Prostate gland (tissue), 2 donors: ENCODE measurements at regions not wholly inside any gene's neighbourhood (a gene's known extent, or its start where the extent isn't known, plus 50 kb on each side); places are given as distances from the start of the nearest gene placed in this dataset.

Experiments used
- POLR2AphosphoS5 ChIP-seq: sonication (generic); formaldehyde crosslinking; IDR thresholded peaks from one replicate; pipeline ENCODE4 v1.6.1; 2017; ENCODE audit warnings: antibody characterized with exemption
- TF ChIP-seq, protein P1 (sequence below), 4 experiments: fragments of 200-600 bp in 2 of 4; fragments of 450-650 bp in 2 of 4; sonication (generic) in 2 of 4; IDR thresholded peaks; 1 replicate in 3 of 4; 2 replicates in 1 of 4; pipeline ENCODE4 v1.5.1; 2016 to 2019; ENCODE audit warnings: antibody characterized with exemption in 4 of 4, mild to moderate bottlenecking in 2 of 4, moderate library complexity in 2 of 4

DNA sequence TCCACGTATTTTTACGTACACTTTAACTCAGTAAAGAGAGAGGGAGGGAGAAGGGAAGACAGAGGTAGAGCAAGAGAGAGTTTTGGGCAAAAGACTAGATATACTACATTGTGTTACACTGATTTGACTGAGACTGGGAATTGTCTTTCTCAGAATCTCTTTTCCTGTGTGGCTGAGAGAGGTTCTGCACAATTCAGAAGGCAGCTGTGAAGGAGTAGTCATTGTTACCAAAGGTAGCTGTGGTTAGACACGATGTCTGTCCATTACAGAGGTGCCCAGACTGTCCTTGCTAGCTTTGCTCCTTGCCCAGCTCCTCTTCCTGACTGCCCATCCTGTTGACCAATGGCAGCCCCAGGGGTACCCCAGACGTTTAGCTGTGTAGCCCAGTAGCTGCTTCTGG lies 577.5 kb upstream of the CBLB start:
- TF ChIP-seq POLR2AphosphoS5 = peak; percentile 43
- TF ChIP-seq, protein P1, sequence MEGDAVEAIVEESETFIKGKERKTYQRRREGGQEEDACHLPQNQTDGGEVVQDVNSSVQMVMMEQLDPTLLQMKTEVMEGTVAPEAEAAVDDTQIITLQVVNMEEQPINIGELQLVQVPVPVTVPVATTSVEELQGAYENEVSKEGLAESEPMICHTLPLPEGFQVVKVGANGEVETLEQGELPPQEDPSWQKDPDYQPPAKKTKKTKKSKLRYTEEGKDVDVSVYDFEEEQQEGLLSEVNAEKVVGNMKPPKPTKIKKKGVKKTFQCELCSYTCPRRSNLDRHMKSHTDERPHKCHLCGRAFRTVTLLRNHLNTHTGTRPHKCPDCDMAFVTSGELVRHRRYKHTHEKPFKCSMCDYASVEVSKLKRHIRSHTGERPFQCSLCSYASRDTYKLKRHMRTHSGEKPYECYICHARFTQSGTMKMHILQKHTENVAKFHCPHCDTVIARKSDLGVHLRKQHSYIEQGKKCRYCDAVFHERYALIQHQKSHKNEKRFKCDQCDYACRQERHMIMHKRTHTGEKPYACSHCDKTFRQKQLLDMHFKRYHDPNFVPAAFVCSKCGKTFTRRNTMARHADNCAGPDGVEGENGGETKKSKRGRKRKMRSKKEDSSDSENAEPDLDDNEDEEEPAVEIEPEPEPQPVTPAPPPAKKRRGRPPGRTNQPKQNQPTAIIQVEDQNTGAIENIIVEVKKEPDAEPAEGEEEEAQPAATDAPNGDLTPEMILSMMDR (IDR thresholded peaks at IDR 0.05) = no peak
